ENCODE measurements at regions not wholly inside any gene's neighbourhood (a gene's known extent, or its start where the extent isn't known, plus 50 kb on each side); places are given as distances from the start of the nearest gene placed in this dataset.

GRCh38 chr7:155201325-155202087 lies 96.2 kb upstream of the INSIG1 start:
- no peaks in the 10 kb centered on the region for H3K9me3 ChIP-seq
- H3K36me3 ChIP-seq (replicated peaks in 1 of 2; ENCODE audit: insufficient read depth in 1 of 2, low read depth in 2 of 2), result no peaks in the 10 kb centered on the region
- intact Hi-C loops (cut with DNase I), result no loop called here
- TF ChIP-seq POLR2A (IDR thresholded peaks at IDR 0.05) (no peak), CTCF (IDR thresholded peaks at IDR 0.05) (no peak)
- no peak overlapping the region for H3K4me3 ChIP-seq
- peaks cover 25% of the 10 kb centered on the region for H3K4me1 ChIP-seq
- no peak for ATAC-seq
- DNase-seq, result no peak
- H3K27ac ChIP-seq, result no peak overlapping the region
- 78 to 88% methylated on average over 16 to 17 of the region's 17 CpGs for WGBS, 2 donors
- H3K27me3 ChIP-seq, result no peaks in the 10 kb centered on the region

GRCh38 chr7:155202106-155202871 lies 95.4 kb upstream of the INSIG1 start:
- Histone ChIP-seq H3K36me3 (replicated peaks in 1 of 2; ENCODE audit: insufficient read depth in 1 of 2, low read depth in 2 of 2) (no peaks in the 10 kb centered on the region), H3K27ac (no peak overlapping the region), H3K4me3 (no peak overlapping the region), H3K9me3 (no peaks in the 10 kb centered on the region), H3K27me3 (no peaks in the 10 kb centered on the region), H3K4me1 (peaks cover 25% of the 10 kb centered on the region)
- TF ChIP-seq CTCF (IDR thresholded peaks at IDR 0.05) (no peak), POLR2A (IDR thresholded peaks at IDR 0.05) (no peak)
- DNase-seq, result no peak
- intact Hi-C loops (cut with DNase I), result no loop called here
- WGBS, 2 donors, result 91 to 92% methylated on average over 8 to 15 of the region's 15 CpGs
- no peak for ATAC-seq

GRCh38 chr7:155203059-155203881 lies 94.4 kb upstream of the INSIG1 start:
- peak overlapping the region in 3 of 4 donors; percentile 70 to 82 (median 80) for H3K27ac ChIP-seq
- ATAC-seq, result no peak
- H3K4me1 ChIP-seq, result peaks cover 25% of the 10 kb centered on the region
- no peaks in the 10 kb centered on the region for H3K36me3 ChIP-seq (replicated peaks in 1 of 2; ENCODE audit: insufficient read depth in 1 of 2, low read depth in 2 of 2)
- DNase-seq, result peak in 1 of 4 donors; percentile 28
- H3K9me3 ChIP-seq, result no peaks in the 10 kb centered on the region
- H3K4me3 ChIP-seq, result no peak overlapping the region
- TF ChIP-seq POLR2A (IDR thresholded peaks at IDR 0.05), result no peak
- no peak for TF ChIP-seq CTCF (IDR thresholded peaks at IDR 0.05)
- 77 to 87% methylated on average over 7 to 16 of the region's 17 CpGs for WGBS, 2 donors
- no peaks in the 10 kb centered on the region for H3K27me3 ChIP-seq
- intact Hi-C loops (cut with DNase I), result no loop called here

GRCh38 chr7:155203882-155204691 lies 93.6 kb upstream of the INSIG1 start:
- H3K27ac ChIP-seq, result peak overlapping the region; percentile 12 to 82 (median 75)

More at GRCh38 chr7:155203882-155204691, 93.6 kb upstream of the INSIG1 start:
- TF ChIP-seq POLR2A (IDR thresholded peaks at IDR 0.05) (no peak), CTCF (IDR thresholded peaks at IDR 0.05) (no peak)
- 55 to 72% methylated on average over 8 to 13 of the region's 14 CpGs for WGBS, 2 donors
- ATAC-seq, result peak; percentile 92
- Histone ChIP-seq H3K9me3 (no peaks in the 10 kb centered on the region), H3K36me3 (replicated peaks in 1 of 2; ENCODE audit: insufficient read depth in 1 of 2, low read depth in 2 of 2) (no peaks in the 10 kb centered on the region), H3K4me3 (no peak overlapping the region), H3K27me3 (no peaks in the 10 kb centered on the region), H3K4me1 (peaks cover 25% of the 10 kb centered on the region)
- peak; percentile 89 to 97 (median 96) for DNase-seq
- intact Hi-C loops (cut with DNase I), result no loop called here

Measured in body of pancreas (tissue), 4 donors.